ENCODE measurements at regions not wholly inside any gene's neighbourhood (a gene's known extent, or its start where the extent isn't known, plus 50 kb on each side); places are given as distances from the start of the nearest gene placed in this dataset.

- ChIA-PET RAD21 (ENCODE audit: low non-redundant PET in 1 of 2, low total read pairs in 2 of 2, uncharacterized antibody in 2 of 2, unreplicated experiment in 2 of 2) (no interaction called here), POLR2A (no interaction called here), CTCF (no interaction called here)
- H3K9me2 ChIP-seq (ENCODE audit: insufficient read depth), result no peaks in the 10 kb centered on the region
- no peak overlapping the region for H2AFZ ChIP-seq (ENCODE audit: low read depth, low read length, poor library complexity, severe bottlenecking)
- no peak overlapping the region for H3K4me3 ChIP-seq (replicated peaks in 1 of 2; ENCODE audit: low read depth in 1 of 2, low read length in 2 of 2)
- no peak overlapping the region for H3K4me2 ChIP-seq (ENCODE audit: low read length)
- H3K4me1 ChIP-seq (ENCODE audit: control insufficient read depth in 1 of 2, insufficient read depth in 2 of 2, low read length in 2 of 2), result no peaks in the 10 kb centered on the region
- H3K79me2 ChIP-seq (ENCODE audit: insufficient read depth, low read length), result no peaks in the 10 kb centered on the region
- no peak for DNase-seq (ENCODE audit: low read depth, low spot score)
- intact Hi-C loops (cut with micrococcal nuclease), result no loop called here
- H3K9me3 ChIP-seq (ENCODE audit: control insufficient read depth in 1 of 2, insufficient read depth in 1 of 2, low read depth in 1 of 2, low read length in 2 of 2), result peaks cover 33 to 49% of the 10 kb centered on the region in 2 experiments; a peak in 3 of 4 replicates
- no TSS peak for BruUV-seq (replicated peaks)
- H3K27me3 ChIP-seq (ENCODE audit: insufficient read depth, low read length), result no peaks in the 10 kb centered on the region
- no peak overlapping the region for H3K27ac ChIP-seq (ENCODE audit: low read depth, low read length)
- H3K9ac ChIP-seq (ENCODE audit: low read length), result no peak overlapping the region
- no peak for ATAC-seq
- H4K20me1 ChIP-seq (ENCODE audit: insufficient read depth), result no peaks in the 10 kb centered on the region
- no peaks in the 10 kb centered on the region for H3K36me3 ChIP-seq (ENCODE audit: control insufficient read depth in 1 of 2, insufficient read depth in 2 of 2, low read length in 2 of 2)
- TF ChIP-seq POLR2A (IDR thresholded peaks at IDR 0.05; ENCODE audit: borderline replicate concordance, extremely low read depth, insufficient read depth, insufficient read length), result no peak
- TF ChIP-seq SP1 (IDR thresholded peaks at IDR 0.05; ENCODE audit: low read depth), result no peak
- TF ChIP-seq POLR2AphosphoS5 (IDR thresholded peaks at IDR 0.05; ENCODE audit: low read depth, low read length), result no peak
- no peak for TF ChIP-seq YY1 (IDR thresholded peaks at IDR 0.05; ENCODE audit: extremely low read depth, insufficient replicate concordance, low read depth, low read length)
- TF ChIP-seq FOSL1 (IDR thresholded peaks at IDR 0.05; ENCODE audit: low read depth), result no peak
- no peak for TF ChIP-seq SIN3A (IDR thresholded peaks at IDR 0.05; ENCODE audit: low read depth)
- TF ChIP-seq CBX3 (IDR thresholded peaks at IDR 0.05; ENCODE audit: low read depth), result no peak
- TF ChIP-seq ELF1 (IDR thresholded peaks at IDR 0.05; ENCODE audit: borderline replicate concordance, low read depth), result no peak
- TF ChIP-seq JUND (IDR thresholded peaks at IDR 0.05), result no peak
- no peak for TF ChIP-seq TCF7L2 (IDR thresholded peaks at IDR 0.05; ENCODE audit: borderline replicate concordance, extremely low read depth, insufficient read depth, insufficient read length)
- TF ChIP-seq CTCF (IDR thresholded peaks at IDR 0.05 in 2 of 3, conservative IDR thresholded peaks at IDR 0.05 in 1 of 3; ENCODE audit: borderline replicate concordance in 1 of 3, insufficient read depth in 1 of 3, low read depth in 2 of 3, low read length in 2 of 3), result no peak
- TF ChIP-seq EGR1 (IDR thresholded peaks at IDR 0.05; ENCODE audit: low read depth), result no peak
- TF ChIP-seq ZNF274 (IDR thresholded peaks at IDR 0.05; ENCODE audit: low read depth, low read length), result no peak
- no peak for TF ChIP-seq EZH2phosphoT487 (IDR thresholded peaks at IDR 0.05; ENCODE audit: borderline replicate concordance)
- TF ChIP-seq REST (IDR thresholded peaks at IDR 0.05; ENCODE audit: low read depth), result no peak
- no peak for TF ChIP-seq RAD21 (IDR thresholded peaks at IDR 0.05; ENCODE audit: low read depth)
- TF ChIP-seq ZFX (IDR thresholded peaks at IDR 0.05), result no peak
Observed at GRCh38 chr10:107733328-107734130, 569.0 kb upstream of the SORCS1 start.

All from HCT116 (cell line).